NCI-H2107 treated with DMSO at 0.1 percent for 48 hours (cell line): ENCODE measurements at regions not wholly inside any gene's neighbourhood (a gene's known extent, or its start where the extent isn't known, plus 50 kb on each side); places are given as distances from the start of the nearest gene placed in this dataset.

Experiments used
- DNase-seq: peaks from one replicate; lab custom pipeline; 2025; ENCODE audit not compliant: unreplicated experiment; lab: John Stamatoyannopoulos, UW

- DNase-seq = no peak
Observed at GRCh38 chr15:91710080-91710698, 143.3 kb upstream of the SLCO3A1 start.

- DNase-seq = no peak
Observed at GRCh38 chr15:91711384-91712033, 142.0 kb upstream of the SLCO3A1 start.

GRCh38 chr15:91712286-91712685 is 141.2 kb upstream of the SLCO3A1 start:
- DNase-seq = no peak

GRCh38 chr15:91716536-91716935 is 137.0 kb upstream of the SLCO3A1 start:
- no peak for DNase-seq

- DNase-seq = no peak
Observed at GRCh38 chr15:91717811-91718210, 135.7 kb upstream of the SLCO3A1 start.

GRCh38 chr15:91723959-91724358 is 129.5 kb upstream of the SLCO3A1 start:
- DNase-seq = no peak

GRCh38 chr15:91733661-91734060 is 119.8 kb upstream of the SLCO3A1 start:
- DNase-seq = no peak

GRCh38 chr15:91737151-91737818 is 116.2 kb upstream of the SLCO3A1 start:
- DNase-seq = no peak

GRCh38 chr15:91741986-91742385 is 111.5 kb upstream of the SLCO3A1 start:
- DNase-seq = no peak

- DNase-seq = no peak
Observed at GRCh38 chr15:91751611-91752010, 101.9 kb upstream of the SLCO3A1 start.

GRCh38 chr15:91752081-91752785 is 101.3 kb upstream of the SLCO3A1 start:
- DNase-seq = no peak

GRCh38 chr15:91759560-91759959 is 93.9 kb upstream of the SLCO3A1 start:
- DNase-seq = no peak

GRCh38 chr15:91765660-91766059 is 87.8 kb upstream of the SLCO3A1 start:
- no peak for DNase-seq

- DNase-seq = no peak
Observed at GRCh38 chr15:91769476-91769875, 84.0 kb upstream of the SLCO3A1 start.

- no peak for DNase-seq
Observed at GRCh38 chr15:91769894-91770293, 83.6 kb upstream of the SLCO3A1 start.

- DNase-seq = no peak
Observed at GRCh38 chr15:91776104-91776503, 77.4 kb upstream of the SLCO3A1 start.

GRCh38 chr15:91779960-91780359 is 73.5 kb upstream of the SLCO3A1 start:
- no peak for DNase-seq

GRCh38 chr15:91780387-91780786 is 73.1 kb upstream of the SLCO3A1 start:
- no peak for DNase-seq

- no peak for DNase-seq
Observed at GRCh38 chr15:91782221-91782620, 71.3 kb upstream of the SLCO3A1 start.

- no peak for DNase-seq
Observed at GRCh38 chr15:91783008-91783407, 70.5 kb upstream of the SLCO3A1 start.

GRCh38 chr15:91783451-91783850 is 70.1 kb upstream of the SLCO3A1 start:
- DNase-seq = no peak
